GM12892 (cell line): ENCODE measurements at regions not wholly inside any gene's neighbourhood (a gene's known extent, or its start where the extent isn't known, plus 50 kb on each side); places are given as distances from the start of the nearest gene placed in this dataset.

Experiments
- POLR2A ChIP-seq: IDR thresholded peaks from 2 replicates; pipeline ENCODE4 v1.6.1; 2011; ENCODE audit warnings: low read depth, low read length, control low read depth
- POLR2AphosphoS5 ChIP-seq: IDR thresholded peaks from 2 replicates; pipeline ENCODE4 v1.6.1; 2011; ENCODE audit warnings: low read depth, low read length, control low read depth
- TAF1 ChIP-seq: IDR thresholded peaks from 2 replicates; pipeline ENCODE4 v1.6.1; 2011; ENCODE audit warnings: low read depth, mild to moderate bottlenecking, control low read depth, low read length, borderline replicate concordance

- TF ChIP-seq POLR2A (no peak), TAF1 (no peak), POLR2AphosphoS5 (no peak)
Observed at GRCh38 chr9:118306801-118307200, 602.6 kb downstream of the TLR4 start.
